Nucleus accumbens (tissue), 56 donors: ENCODE measurements at regions not wholly inside any gene's neighbourhood (a gene's known extent, or its start where the extent isn't known, plus 50 kb on each side); places are given as distances from the start of the nearest gene placed in this dataset.
"Not testable (repeated sequence)": the region's sequence is repeated elsewhere in the genome, so short reads cannot be mapped to it uniquely, and the experiment has no call there.

Experiments used
- DNase-seq, 56 donors: peaks; one replicate each; lab custom pipeline; 2025; lab: John Stamatoyannopoulos, UW

GRCh38 chr15:31579282-31579681 lies 252.6 kb downstream of the KLF13 start:
- no peak for DNase-seq

DNA sequence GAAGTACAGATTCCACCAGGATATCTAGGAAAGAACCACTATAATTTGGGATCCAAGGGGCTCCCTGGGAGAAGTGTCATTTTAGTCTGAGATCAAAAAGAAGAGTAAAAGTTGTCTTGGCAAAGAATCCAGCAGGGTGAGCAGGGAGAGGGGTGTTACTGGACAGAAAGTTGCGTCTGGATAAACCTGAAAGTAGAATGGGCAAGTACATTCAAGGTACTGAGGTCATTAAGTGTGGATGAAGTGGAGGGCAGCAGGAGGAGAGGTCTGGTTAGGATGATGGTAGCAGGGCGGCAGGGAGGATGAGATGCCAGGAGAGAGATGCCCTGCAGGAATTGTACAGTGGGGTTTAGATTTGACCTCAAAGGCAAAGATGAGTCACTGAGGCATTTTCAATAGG lies 253.3 kb downstream of the KLF13 start:
- DNase-seq: no peak

GRCh38 chr15:31584195-31584594 lies 257.6 kb downstream of the KLF13 start:
- DNase-seq: no peak

GRCh38 chr15:31585240-31585639 lies 258.6 kb downstream of the KLF13 start:
- no peak for DNase-seq

- no peak for DNase-seq
These were observed 260.2 kb downstream of the KLF13 start for GRCh38 chr15:31586841-31587240.

GRCh38 chr15:31587583-31587982 lies 260.9 kb downstream of the KLF13 start:
- no peak for DNase-seq

DNA sequence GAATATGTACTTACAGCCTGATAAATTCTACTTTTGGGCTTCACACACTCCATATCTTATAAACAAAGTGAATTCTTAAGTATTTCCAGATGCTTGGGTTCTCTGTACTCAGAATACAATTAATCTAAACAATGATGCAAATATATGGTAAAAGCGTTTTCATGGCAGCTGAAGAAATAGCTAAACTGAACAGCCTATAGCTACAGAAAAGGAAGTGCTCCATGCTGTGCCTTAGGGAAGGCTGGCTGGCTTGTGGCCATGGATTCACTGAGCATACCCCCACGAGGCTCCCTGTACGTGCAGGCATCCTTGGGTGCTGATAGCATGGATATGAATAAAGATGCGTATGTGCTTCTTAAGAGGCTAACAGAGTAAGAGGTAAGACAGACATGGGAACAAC lies 264.0 kb downstream of the KLF13 start:
- no peak for DNase-seq

- DNase-seq: no peak
These were observed 265.3 kb downstream of the KLF13 start for GRCh38 chr15:31591908-31592307.

- no peak for DNase-seq
These were observed 270.8 kb downstream of the KLF13 start for GRCh38 chr15:31597466-31597865.

DNA sequence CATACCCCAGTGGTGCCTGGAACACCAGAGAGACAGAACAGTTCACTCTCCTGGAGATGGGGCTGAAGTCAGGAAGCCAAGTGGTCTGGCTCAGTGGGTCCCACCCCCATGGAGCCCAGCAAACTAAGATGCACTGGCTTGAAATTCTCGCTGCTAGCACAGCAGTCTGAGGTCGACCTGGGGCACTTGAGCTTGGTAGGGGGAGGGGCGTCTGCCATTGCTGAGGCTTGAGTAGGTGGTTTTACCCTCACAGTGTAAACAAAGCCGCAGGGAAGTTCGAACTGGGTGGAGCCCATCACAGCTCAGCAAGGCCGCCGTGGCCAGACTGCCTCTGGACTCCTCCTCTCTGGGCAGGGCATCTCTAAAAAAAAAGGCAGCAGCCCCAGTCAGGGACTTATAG lies 272.0 kb downstream of the KLF13 start:
- no peak for DNase-seq

DNA sequence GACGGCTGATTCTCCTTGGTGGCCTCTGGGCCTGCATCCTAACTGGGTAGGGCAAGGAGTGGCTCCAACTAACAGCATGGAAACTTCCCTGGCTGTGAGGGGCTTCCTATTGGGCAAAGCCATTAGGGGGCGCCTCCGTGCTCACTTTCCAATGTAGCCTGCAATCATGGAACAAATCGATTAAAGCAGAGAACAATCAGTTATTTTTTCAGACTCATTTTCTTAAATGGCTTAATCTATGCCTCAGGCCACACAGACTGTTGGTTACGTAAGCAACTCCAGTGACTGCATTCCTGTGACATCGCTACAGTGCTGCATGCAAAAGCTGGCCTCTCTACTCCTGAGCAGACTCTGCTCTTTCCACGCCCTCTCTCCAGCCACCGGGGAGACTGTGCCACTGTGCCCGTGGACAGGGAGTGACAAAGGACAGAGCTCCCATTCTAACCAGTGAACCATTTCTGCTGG lies 278.9 kb downstream of the KLF13 start:
- peak in 12 of 56 donors; percentile 10 to 45 (median 18) for DNase-seq

- DNase-seq: no peak
These were observed 279.6 kb downstream of the KLF13 start for GRCh38 chr15:31606194-31606669.

GRCh38 chr15:31606931-31607497 lies 280.4 kb downstream of the KLF13 start:
- DNase-seq: no peak

DNA sequence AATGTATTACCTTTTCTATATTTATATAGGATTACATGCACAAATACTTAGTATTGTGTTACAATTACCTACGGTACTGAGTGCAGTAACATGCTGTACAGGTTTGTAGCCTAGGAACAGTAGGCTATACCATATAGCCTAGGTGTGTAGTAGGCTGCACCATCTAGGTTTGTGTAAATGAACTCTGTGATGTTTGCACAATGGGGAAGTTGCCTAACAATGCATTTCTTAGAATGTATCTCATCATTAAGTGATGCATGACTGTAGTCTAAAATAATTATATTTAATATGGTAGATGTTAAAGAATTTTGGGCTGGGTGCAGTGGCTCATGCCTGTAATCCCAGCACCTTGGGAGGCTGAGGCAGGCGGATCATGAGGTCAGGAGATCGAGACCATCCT lies 281.0 kb downstream of the KLF13 start:
- DNase-seq: no peak

- no peak for DNase-seq
These were observed 282.6 kb downstream of the KLF13 start for GRCh38 chr15:31609258-31609681.

DNA sequence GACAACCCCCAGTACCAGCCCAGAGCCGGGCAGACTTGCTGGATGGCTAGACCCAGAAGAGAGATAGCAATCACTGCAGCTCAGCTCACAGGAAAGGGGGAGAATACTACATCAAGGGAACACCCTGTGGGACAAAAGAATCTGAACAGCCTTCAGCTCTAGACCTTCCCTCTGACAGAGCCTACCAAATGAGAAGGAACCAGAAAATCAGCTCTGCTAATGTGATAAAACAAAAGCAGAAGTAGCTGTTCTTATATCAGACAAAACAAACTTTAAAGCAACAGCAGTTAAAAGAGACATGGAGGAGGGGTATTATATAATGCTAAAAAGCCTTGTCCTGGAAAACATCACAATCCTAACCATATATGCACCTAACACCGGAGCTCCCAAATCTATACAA lies 283.3 kb downstream of the KLF13 start:
- no peak for DNase-seq

DNA sequence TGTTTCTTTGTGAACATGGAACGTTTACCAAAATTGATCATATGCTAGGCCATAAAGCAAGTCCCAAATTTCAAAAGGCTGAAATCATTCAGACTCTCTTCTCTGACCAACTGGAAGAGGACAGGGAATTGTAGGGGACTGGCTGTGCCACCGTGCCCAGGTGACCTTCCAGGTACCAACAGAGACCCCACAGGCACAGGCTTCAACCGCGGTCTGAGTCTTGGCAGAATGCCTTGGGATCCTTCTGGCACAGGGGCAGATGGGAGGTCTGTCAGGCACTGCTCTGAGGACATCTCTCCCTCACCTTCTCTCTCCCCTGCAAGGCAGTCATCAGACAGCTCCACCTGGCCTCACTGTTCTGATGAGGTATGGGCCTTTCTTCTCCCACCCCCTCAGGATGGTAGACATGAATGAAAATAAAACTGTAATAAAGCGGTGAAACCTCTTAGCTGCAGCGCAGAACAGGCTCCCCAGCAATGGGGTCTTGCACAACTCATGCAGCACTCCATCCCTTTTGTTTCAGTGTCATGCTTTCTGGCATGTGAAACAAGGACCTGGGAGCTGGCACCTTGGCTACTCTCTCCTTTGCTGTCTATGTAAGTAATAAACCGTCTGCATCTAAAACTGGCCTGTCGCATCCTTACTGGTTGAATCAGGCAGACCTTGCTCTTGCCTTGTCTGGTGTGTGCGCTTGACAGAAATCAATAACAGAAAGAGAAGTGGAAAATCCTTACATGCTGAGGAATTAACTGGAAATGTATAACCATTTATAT lies 289.2 kb downstream of the KLF13 start:
- no peak for DNase-seq

DNA sequence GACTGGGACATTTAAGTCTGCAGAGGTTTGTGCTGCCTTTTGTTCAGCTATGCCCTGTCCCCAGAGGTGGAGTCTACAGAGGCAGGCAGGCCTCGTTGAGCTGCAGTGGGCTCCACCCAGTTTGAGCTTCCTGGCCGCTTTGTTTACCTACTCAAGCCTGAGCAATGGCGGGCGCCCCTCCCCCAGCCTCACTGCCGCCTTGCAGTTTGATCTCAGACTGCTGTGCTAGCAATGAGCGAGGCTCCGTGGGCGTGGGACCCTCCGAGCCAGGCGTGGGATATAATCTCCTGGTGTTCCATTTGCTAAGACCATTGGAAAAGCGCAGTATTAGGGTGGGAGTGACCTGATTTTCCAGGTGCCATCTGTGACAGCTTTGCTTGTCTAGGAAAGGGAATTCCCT lies 296.7 kb downstream of the KLF13 start:
- DNase-seq: not testable (repeated sequence)

GRCh38 chr15:31624115-31624514 lies 297.5 kb downstream of the KLF13 start:
- not testable (repeated sequence) for DNase-seq

DNA sequence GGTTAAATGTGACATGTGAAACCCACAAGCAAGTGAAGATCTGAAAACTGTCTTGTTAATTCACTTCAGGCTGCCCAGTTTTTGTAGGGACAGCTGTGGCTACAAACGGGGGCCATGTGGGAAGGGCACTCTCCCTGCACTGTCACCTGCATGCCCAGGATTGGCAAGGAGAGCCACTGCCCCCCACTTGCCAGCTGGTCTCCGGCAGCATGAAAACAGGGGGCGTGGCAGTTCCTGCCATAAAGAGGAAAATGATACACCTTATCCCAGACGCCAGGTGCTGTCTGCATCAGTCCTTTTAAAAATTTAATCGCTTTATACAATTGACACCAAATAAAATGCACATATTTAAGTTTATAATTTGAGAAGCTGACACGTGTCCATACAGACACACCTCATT lies 309.1 kb downstream of the KLF13 start:
- DNase-seq: not testable (repeated sequence)

GRCh38 chr15:31636911-31637310 lies 310.3 kb downstream of the KLF13 start:
- DNase-seq: not testable (repeated sequence)

GRCh38 chr15:31643955-31644354 lies 317.3 kb downstream of the KLF13 start:
- DNase-seq: not testable (repeated sequence)
